Tibial nerve (tissue), 4 donors: ENCODE measurements at regions not wholly inside any gene's neighbourhood (a gene's known extent, or its start where the extent isn't known, plus 50 kb on each side); places are given as distances from the start of the nearest gene placed in this dataset.

Experiments
- DNase-seq, 2 donors: peaks; one replicate each; pipeline ENCODE4 v3.0.0-alpha.2; 2019; ENCODE audit warnings: low spot score in 2 of 2
- H3K27ac ChIP-seq, 4 donors: fragments of 200-600 bp; sonication (generic) in 3 of 4; one replicate each; pipeline ENCODE4 v1.5.1; 2017 to 2019; ENCODE audit warnings: mild to moderate bottlenecking in 1 of 4
- H3K27me3 ChIP-seq, 2 donors: fragments of 200-600 bp; sonication (generic) in 1 of 2; one replicate each; pipeline versions ENCODE4 v1.5.1 to v1.6.0; 2017 to 2019
- H3K36me3 ChIP-seq, 3 donors: fragments of 200-600 bp; sonication (generic); one replicate each; pipeline ENCODE4 v1.5.1; 2018 to 2019
- H3K4me1 ChIP-seq, 4 donors: fragments of 200-600 bp; sonication (generic) in 3 of 4; one replicate each; pipeline ENCODE4 v1.5.1; 2017 to 2019
- H3K4me3 ChIP-seq, 4 donors: fragments of 200-600 bp; sonication (generic) in 3 of 4; one replicate each; pipeline ENCODE4 v1.5.1; 2017 to 2019; ENCODE audit warnings: mild to moderate bottlenecking in 1 of 4, moderate library complexity in 1 of 4
- H3K9me3 ChIP-seq, 4 donors: fragments of 200-600 bp; sonication (generic) in 3 of 4; one replicate each; pipeline ENCODE4 v1.5.1; 2017 to 2019
- CTCF ChIP-seq, 5 experiments: fragments of 200-600 bp in 3 of 5; fragments of 450-650 bp in 2 of 5; sonication (generic) in 3 of 5; IDR thresholded peaks; one replicate each; pipeline ENCODE4 v1.5.1; 2016 to 2019; ENCODE audit warnings: antibody characterized with exemption in 5 of 5, mild to moderate bottlenecking in 3 of 5, moderate library complexity in 2 of 5
- EP300 ChIP-seq, 2 donors: sonication (generic); formaldehyde crosslinking; IDR thresholded peaks; one replicate each; pipeline ENCODE4 v1.6.1; 2017; ENCODE audit warnings: antibody characterized with exemption in 2 of 2, mild to moderate bottlenecking in 1 of 2
- POLR2A ChIP-seq, 2 donors: fragments of 450-650 bp; IDR thresholded peaks; one replicate each; pipeline ENCODE4 v1.6.1; 2017; ENCODE audit warnings: antibody characterized with exemption in 2 of 2, mild to moderate bottlenecking in 2 of 2, moderate library complexity in 2 of 2
- WGBS, 2 donors: methylation state at CpG; one replicate each; pipeline ENCODE4 v1.1.5; 2018; 5-methylcytosine and 5-hydroxymethylcytosine counted together

DNA sequence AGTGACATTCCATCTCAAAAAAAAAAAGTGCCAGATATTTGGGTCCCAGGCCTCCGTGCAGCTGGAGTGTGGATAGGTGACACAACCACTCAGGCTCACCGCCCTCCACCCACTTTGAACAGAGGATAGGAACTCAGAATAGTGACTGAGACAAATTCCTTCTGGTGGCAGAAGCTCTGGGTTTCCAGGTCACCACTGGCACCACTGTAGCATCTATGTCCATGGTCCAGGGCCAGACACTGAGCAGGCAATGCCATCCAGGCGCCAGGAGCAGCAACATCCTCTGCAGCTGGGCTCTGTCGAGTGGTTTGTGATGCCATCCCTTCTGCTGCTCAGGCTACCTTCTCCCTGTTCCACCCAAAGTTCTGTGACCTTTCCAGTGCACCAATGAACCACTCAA lies 81.5 kb upstream of the PTPRM start:
- no peaks in the 10 kb centered on the region for H3K9me3 ChIP-seq
- H3K27me3 ChIP-seq = no peaks in the 10 kb centered on the region
- no peak overlapping the region for H3K4me3 ChIP-seq
- DNase-seq = no peak
- no peak overlapping the region for H3K27ac ChIP-seq
- no peaks in the 10 kb centered on the region for H3K4me1 ChIP-seq
- TF ChIP-seq EP300 (IDR thresholded peaks at IDR 0.05) = no peak
- TF ChIP-seq POLR2A (IDR thresholded peaks at IDR 0.05) = no peak
- no peak for TF ChIP-seq CTCF (IDR thresholded peaks at IDR 0.05)
- H3K36me3 ChIP-seq = no peaks in the 10 kb centered on the region
- 89 to 93% methylated on average over 4 of the region's 4 CpGs for WGBS, 2 donors

DNA sequence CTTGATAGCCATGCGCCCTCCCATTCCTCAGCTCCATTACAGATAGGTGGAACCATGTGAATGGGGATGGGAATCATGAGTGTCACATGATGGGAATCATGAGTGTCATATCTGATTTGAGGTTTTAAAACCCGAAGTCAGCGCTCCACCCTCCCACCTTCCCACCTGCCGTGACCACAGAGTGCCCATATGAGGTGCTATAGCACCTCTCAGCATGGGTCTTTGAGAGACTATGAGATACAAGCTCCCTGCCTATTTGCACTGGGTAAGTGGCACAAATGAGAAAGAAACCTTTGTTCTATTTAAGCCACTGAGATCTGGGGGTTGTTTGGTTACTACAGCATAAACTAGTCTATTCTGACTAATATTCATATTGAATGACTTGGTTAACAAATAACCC lies 78.5 kb upstream of the PTPRM start:
- DNase-seq = no peak
- no peak overlapping the region for H3K27ac ChIP-seq
- WGBS, 2 donors = 71 to 76% methylated on average over 4 of the region's 4 CpGs
- TF ChIP-seq CTCF (IDR thresholded peaks at IDR 0.05) = no peak
- H3K4me3 ChIP-seq = no peak overlapping the region
- H3K9me3 ChIP-seq = peaks cover 0 to 4% (median 0%) of the 10 kb centered on the region in 4 donors
- no peaks in the 10 kb centered on the region for H3K27me3 ChIP-seq
- no peaks in the 10 kb centered on the region for H3K36me3 ChIP-seq
- H3K4me1 ChIP-seq = no peaks in the 10 kb centered on the region

GRCh38 chr18:7490104-7490503 lies 77.0 kb upstream of the PTPRM start:
- DNase-seq = no peak
- TF ChIP-seq CTCF (IDR thresholded peaks at IDR 0.05) (no peak), EP300 (IDR thresholded peaks at IDR 0.05) (no peak), POLR2A (IDR thresholded peaks at IDR 0.05) (no peak)
- Histone ChIP-seq H3K36me3 (no peaks in the 10 kb centered on the region), H3K9me3 (peaks cover 0 to 4% (median 0%) of the 10 kb centered on the region in 4 donors), H3K27me3 (no peaks in the 10 kb centered on the region), H3K4me1 (no peaks in the 10 kb centered on the region), H3K27ac (no peak overlapping the region), H3K4me3 (no peak overlapping the region)
- WGBS, 2 donors = 89 to 92% methylated on average over 1 of the region's 1 CpG

DNA sequence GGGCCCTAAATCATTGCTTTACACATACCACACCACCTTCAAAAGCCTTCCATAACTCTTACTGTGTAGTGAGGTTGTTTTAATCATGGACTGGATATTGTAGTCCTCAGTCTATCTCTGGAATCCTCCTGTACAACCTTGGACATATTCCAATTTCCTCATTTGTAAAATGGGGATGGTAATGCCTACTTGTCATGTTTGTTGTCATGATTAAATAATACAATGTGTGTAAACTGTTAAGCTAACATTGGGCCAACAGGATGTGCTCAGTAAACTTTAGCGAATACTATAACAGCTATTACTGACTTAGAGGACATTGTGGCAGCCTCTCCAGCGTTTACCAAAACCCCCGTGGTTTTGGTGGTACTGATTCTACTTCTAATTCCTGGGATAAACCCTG lies 74.7 kb upstream of the PTPRM start:
- TF ChIP-seq CTCF (IDR thresholded peaks at IDR 0.05) (no peak), POLR2A (IDR thresholded peaks at IDR 0.05) (no peak)
- no peaks in the 10 kb centered on the region for H3K36me3 ChIP-seq
- H3K27me3 ChIP-seq = no peaks in the 10 kb centered on the region
- H3K27ac ChIP-seq = no peak overlapping the region
- H3K4me3 ChIP-seq = no peak overlapping the region
- peaks cover 0 to 4% (median 0%) of the 10 kb centered on the region in 4 donors for H3K9me3 ChIP-seq
- 82 to 88% methylated on average over 3 of the region's 3 CpGs for WGBS, 2 donors
- H3K4me1 ChIP-seq = no peaks in the 10 kb centered on the region
- no peak for DNase-seq

GRCh38 chr18:7497081-7497480 lies 70.0 kb upstream of the PTPRM start:
- no peaks in the 10 kb centered on the region for H3K27me3 ChIP-seq
- H3K4me3 ChIP-seq = no peak overlapping the region
- no peak overlapping the region for H3K27ac ChIP-seq
- no peaks in the 10 kb centered on the region for H3K36me3 ChIP-seq
- TF ChIP-seq CTCF (IDR thresholded peaks at IDR 0.05) (no peak), POLR2A (IDR thresholded peaks at IDR 0.05) (no peak), EP300 (IDR thresholded peaks at IDR 0.05) (no peak)
- H3K4me1 ChIP-seq = no peaks in the 10 kb centered on the region
- no peaks in the 10 kb centered on the region for H3K9me3 ChIP-seq
- DNase-seq = no peak
